K562 (cell line): ENCODE measurements at regions not wholly inside any gene's neighbourhood (a gene's known extent, or its start where the extent isn't known, plus 50 kb on each side); places are given as distances from the start of the nearest gene placed in this dataset.

Experiments
- ATAC-seq: fragments of 200-7000 bp; cut with Tn5 transposase; 3 replicates; pipeline ENCODE4 v1.9.1; 2020; ENCODE audit warnings: moderate library complexity
- BruUV-seq: library from RNA; stranded (reverse); fragments of 400-500 nt; replicated peaks from 2 replicates; lab custom pipeline; 2021; lab: Mats Ljungman, UMichigan
- CTCF ChIA-PET: fragments of 300-600 bp; formaldehyde crosslinking; extraction: SDS; loops from one replicate; lab custom pipeline; 2021; ENCODE audit warnings: low intra/inter-chr PET ratio; lab: Yijun Ruan, JAX
- POLR2A ChIA-PET: fragments of 300-600, 350-650 bp; sonication (Branson Sonifier 250); formaldehyde crosslinking; extraction: SDS; loops from one replicate; lab custom pipeline; 2021; ENCODE audit warnings: antibody characterized with exemption, inconsistent platforms; lab: Yijun Ruan, JAX
- DNase-seq, 4 experiments: peaks; one replicate each; pipeline versions ENCODE4 v3.0.0 to v3.0.0-alpha.2; 2011 to 2018; ENCODE audit warnings: low spot score in 3 of 4, mixed read lengths in 3 of 4; ENCODE audit errors: extremely low read depth in 1 of 4
- FAIRE-seq: peaks from 2 replicates; lab custom pipeline; 2011; peaks lifted over from hg19 to GRCh38; lab: Jason Lieb, UNC
- H2AFZ ChIP-seq: 2 replicates; pipeline ENCODE4 v1.6.0; 2011; ENCODE audit warnings: low read depth, low read length, control low read depth, inconsistent platforms
- H3K27ac ChIP-seq: fragments of 200-600 bp; 3 replicates; pipeline ENCODE4 v1.8.0; 2011; ENCODE audit warnings: low read depth, mild to moderate bottlenecking, control low read depth, inconsistent platforms, low read length, moderate library complexity, mixed read lengths; ENCODE audit errors: extremely low read depth
- H3K27me3 ChIP-seq, 2 experiments: fragments of 300-600 bp in 1 of 2; 2 replicates in 1 of 2; 3 replicates in 1 of 2; pipeline versions ENCODE4 v1.6.0 to v1.8.0; 2011; ENCODE audit warnings: inconsistent platforms in 2 of 2, low read length in 2 of 2, mild to moderate bottlenecking in 1 of 2, mixed read lengths in 1 of 2, moderate library complexity in 1 of 2; ENCODE audit not compliant: control insufficient read depth in 2 of 2, insufficient read depth in 2 of 2
- H3K36me3 ChIP-seq: fragments of 300-600 bp; 3 replicates; pipeline ENCODE4 v1.8.0; 2011; ENCODE audit warnings: mild to moderate bottlenecking, low read length, inconsistent platforms; ENCODE audit not compliant: control insufficient read depth, insufficient read depth
- H3K4me1 ChIP-seq, 2 experiments: fragments of 200-600 bp in 1 of 2; replicated peaks in 1 of 2; 2 replicates in 1 of 2; 3 replicates in 1 of 2; pipeline versions ENCODE4 v1.5.1 to v1.8.0; 2011; ENCODE audit warnings: inconsistent platforms in 2 of 2, low read length in 2 of 2, mild to moderate bottlenecking in 1 of 2, mixed read lengths in 1 of 2, moderate library complexity in 1 of 2; ENCODE audit not compliant: control insufficient read depth in 2 of 2, insufficient read depth in 2 of 2
- H3K4me2 ChIP-seq: 2 replicates; pipeline ENCODE4 v1.6.1; 2011; ENCODE audit warnings: low read length, control low read depth, inconsistent platforms, mixed read lengths; ENCODE audit not compliant: insufficient read depth
- H3K4me3 ChIP-seq: fragments of 200-600 bp; sonication (generic), shearing (Covaris generic); 2 replicates; pipeline ENCODE4 v1.5.1; 2016; ENCODE audit warnings: control low read depth, inconsistent platforms
- H3K79me2 ChIP-seq: fragments of 200-600 bp; 3 replicates; pipeline ENCODE4 v1.8.0; 2011; ENCODE audit warnings: low read length, inconsistent platforms; ENCODE audit not compliant: control insufficient read depth, insufficient read depth
- H3K9ac ChIP-seq, 2 experiments: 2 replicates each; pipeline versions ENCODE4 v1.6.0 to v1.6.1; 2011; ENCODE audit warnings: low read depth in 2 of 2, low read length in 2 of 2, control low read depth in 1 of 2, inconsistent platforms in 1 of 2, mild to moderate bottlenecking in 1 of 2, mixed read lengths in 1 of 2; ENCODE audit not compliant: insufficient read depth in 1 of 2
- H3K9me1 ChIP-seq: one replicate; pipeline ENCODE4 v1.6.0; 2011; ENCODE audit warnings: inconsistent platforms, mild to moderate bottlenecking, low read length, moderate library complexity; ENCODE audit not compliant: control insufficient read depth, insufficient read depth
- H3K9me3 ChIP-seq: replicated peaks from 2 replicates; pipeline ENCODE4 v1.5.1; 2011; ENCODE audit warnings: low read depth, low read length, inconsistent platforms; ENCODE audit not compliant: control insufficient read depth, insufficient read depth
- H4K20me1 ChIP-seq: replicated peaks from 2 replicates; pipeline ENCODE4 v1.6.1; 2011; ENCODE audit warnings: low read length, inconsistent platforms, mixed read lengths; ENCODE audit not compliant: control insufficient read depth, insufficient read depth
- HNRNPK ChIP-seq: fragments of 200-400 bp; formaldehyde crosslinking; IDR thresholded peaks from one replicate; pipeline ENCODE4 v1.6.1; 2018; ENCODE audit warnings: mild to moderate bottlenecking, low read depth, low read length; ENCODE audit not compliant: poor library complexity, severe bottlenecking
- NFE2 ChIP-seq: IDR thresholded peaks from 2 replicates; pipeline ENCODE4 v1.6.1; 2014; ENCODE audit warnings: antibody characterized with exemption, low read depth
- NFRKB ChIP-seq: fragments of 450-650 bp; IDR thresholded peaks from 2 replicates; pipeline ENCODE4 v1.6.1; 2016; ENCODE audit warnings: low read depth
- PTBP1 ChIP-seq: fragments of 200-400 bp; formaldehyde crosslinking; IDR thresholded peaks from 2 replicates; pipeline ENCODE4 v1.6.1; 2017; ENCODE audit warnings: low read depth, low read length
- RAD21 ChIP-seq, 2 experiments: fragments of 250-450 bp in 1 of 2; fragments of 450-650 bp in 1 of 2; sonication (Bioruptor Pico) in 1 of 2; formaldehyde crosslinking in 1 of 2; IDR thresholded peaks in 1 of 2; conservative IDR thresholded peaks in 1 of 2; 2 replicates each; pipeline versions ENCODE4 v1.4.0 to v1.8.0; 2020 to 2022; ENCODE audit warnings: mild to moderate bottlenecking in 2 of 2, moderate library complexity in 1 of 2
- SREBF1 ChIP-seq: fragments of 150-350 bp; IDR thresholded peaks from 2 replicates; pipeline ENCODE4 v1.6.1; 2014; ENCODE audit warnings: antibody characterized with exemption, low read depth, low read length, borderline replicate concordance
- SRSF1 ChIP-seq: fragments of 200-400 bp; formaldehyde crosslinking; IDR thresholded peaks from 2 replicates; pipeline ENCODE4 v1.6.1; 2017; ENCODE audit warnings: mild to moderate bottlenecking, low read depth, low read length, moderate library complexity
- ZNF551 ChIP-seq: fragments of 250-450 bp; sonication (Bioruptor Pico); IDR thresholded peaks from 2 replicates; pipeline ENCODE4 v1.5.0; 2021; ENCODE audit warnings: mild to moderate bottlenecking, moderate library complexity
- ZNF589 ChIP-seq: fragments of 200-800 bp; sonication (Bioruptor generic); IDR thresholded peaks from 2 replicates; pipeline ENCODE4 v1.6.1; 2016; ENCODE audit warnings: low read depth, missing genetic modification characterization, missing compliant biosample characterization
- WGBS: fragments of 100-300 bp; shearing (Covaris generic); methylation state at CpG from one replicate; pipeline ENCODE4 v1.1.6; 2016; ENCODE audit warnings: low coverage, mixed read lengths; ENCODE audit not compliant: insufficient coverage; ENCODE audit errors: missing lambda C conversion rate; 5-methylcytosine and 5-hydroxymethylcytosine counted together
- in situ Hi-C: fragments of 300-500 bp; cut with MboI; formaldehyde crosslinking; loops from 4 replicates; pipeline ENCODE4 v1.15.0; 2018; ENCODE audit warnings: inconsistent platforms, mixed read lengths
- intact Hi-C: fragments of 100-400 bp; cut with micrococcal nuclease; formaldehyde crosslinking; loops from 2 replicates; pipeline ENCODE4 v1.14.2; 2022
- TF ChIP-seq, protein P1 (sequence below): fragments of 450-650 bp; IDR thresholded peaks from 2 replicates; pipeline ENCODE4 v1.6.1; 2017; ENCODE audit warnings: mild to moderate bottlenecking, moderate library complexity
- TF ChIP-seq, protein P2 (sequence below): fragments of 200-800 bp; sonication (Bioruptor generic); IDR thresholded peaks from 2 replicates; pipeline ENCODE4 v1.6.1; 2017; ENCODE audit warnings: missing genetic modification characterization, missing compliant biosample characterization
- TF ChIP-seq, protein P3 (sequence below): fragments of 450-650 bp; formaldehyde crosslinking; IDR thresholded peaks from 2 replicates; pipeline ENCODE4 v1.4.0; 2022; ENCODE audit warnings: missing genetic modification characterization
- TF ChIP-seq, protein P4 (sequence below): fragments of 250-450 bp; sonication (Bioruptor Pico); IDR thresholded peaks from 2 replicates; pipeline ENCODE4 v1.5.0; 2020; ENCODE audit warnings: mild to moderate bottlenecking, borderline replicate concordance
- TF ChIP-seq, protein P5 (sequence below): fragments of 250-450 bp; sonication (Bioruptor Pico); IDR thresholded peaks from 2 replicates; pipeline ENCODE4 v1.9.0; 2021; ENCODE audit warnings: mild to moderate bottlenecking, inconsistent platforms

DNA sequence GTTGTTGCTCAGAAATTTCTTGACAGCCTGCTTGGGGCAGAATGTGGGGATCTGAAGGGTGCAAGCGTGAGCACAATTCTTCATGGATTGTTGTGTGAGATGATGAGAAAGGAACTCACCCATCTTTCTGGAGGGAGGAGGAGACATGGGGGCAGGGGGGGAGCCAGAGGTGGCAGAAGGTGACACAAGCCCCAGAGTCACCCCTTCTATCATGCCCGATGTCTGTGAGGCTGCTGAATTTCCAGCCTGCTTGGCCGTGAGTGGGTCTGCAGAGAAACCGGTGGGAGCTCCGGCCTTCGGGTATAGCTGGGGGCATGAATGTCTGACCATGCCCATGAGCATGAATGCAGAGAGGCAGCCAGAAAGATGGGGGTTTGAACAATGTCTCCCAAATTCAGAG lies 870.7 kb downstream of the TBC1D22A start:
- no peak for DNase-seq
- no peak for FAIRE-seq
- BruUV-seq, result no TSS peak
- POLR2A ChIA-PET, result no interaction called here
- Histone ChIP-seq H3K79me2 (peaks cover 33% of the 10 kb centered on the region), H3K27ac (no peak overlapping the region), H4K20me1 (no peaks in the 10 kb centered on the region), H3K9me1 (no peaks in the 10 kb centered on the region), H2AFZ (no peak overlapping the region), H3K36me3 (peaks cover 43% of the 10 kb centered on the region), H3K4me2 (peak overlapping the region; percentile 99), H3K27me3 (no peaks in the 10 kb centered on the region), H3K4me1 (peaks cover 5 to 8% of the 10 kb centered on the region in 2 experiments; a peak in 4 of 5 replicates), H3K9me3 (peaks cover 3% of the 10 kb centered on the region; the same call in 1 of the 2 replicates), H3K9ac (peak overlapping the region; percentile 79 to 88; a peak in 3 of 4 replicates), H3K4me3 (peak overlapping the region; percentile 87)
- in situ Hi-C loops, result no loop called here
- CTCF ChIA-PET, result no interaction called here
- intact Hi-C loops, result no loop called here
- 75% methylated on average over 5 of the region's 6 CpGs for WGBS
- no peak for ATAC-seq
- no peak for TF ChIP-seq NFE2
- TF ChIP-seq, protein P1, sequence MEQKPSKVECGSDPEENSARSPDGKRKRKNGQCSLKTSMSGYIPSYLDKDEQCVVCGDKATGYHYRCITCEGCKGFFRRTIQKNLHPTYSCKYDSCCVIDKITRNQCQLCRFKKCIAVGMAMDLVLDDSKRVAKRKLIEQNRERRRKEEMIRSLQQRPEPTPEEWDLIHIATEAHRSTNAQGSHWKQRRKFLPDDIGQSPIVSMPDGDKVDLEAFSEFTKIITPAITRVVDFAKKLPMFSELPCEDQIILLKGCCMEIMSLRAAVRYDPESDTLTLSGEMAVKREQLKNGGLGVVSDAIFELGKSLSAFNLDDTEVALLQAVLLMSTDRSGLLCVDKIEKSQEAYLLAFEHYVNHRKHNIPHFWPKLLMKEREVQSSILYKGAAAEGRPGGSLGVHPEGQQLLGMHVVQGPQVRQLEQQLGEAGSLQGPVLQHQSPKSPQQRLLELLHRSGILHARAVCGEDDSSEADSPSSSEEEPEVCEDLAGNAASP, result no peak
- TF ChIP-seq, protein P2, sequence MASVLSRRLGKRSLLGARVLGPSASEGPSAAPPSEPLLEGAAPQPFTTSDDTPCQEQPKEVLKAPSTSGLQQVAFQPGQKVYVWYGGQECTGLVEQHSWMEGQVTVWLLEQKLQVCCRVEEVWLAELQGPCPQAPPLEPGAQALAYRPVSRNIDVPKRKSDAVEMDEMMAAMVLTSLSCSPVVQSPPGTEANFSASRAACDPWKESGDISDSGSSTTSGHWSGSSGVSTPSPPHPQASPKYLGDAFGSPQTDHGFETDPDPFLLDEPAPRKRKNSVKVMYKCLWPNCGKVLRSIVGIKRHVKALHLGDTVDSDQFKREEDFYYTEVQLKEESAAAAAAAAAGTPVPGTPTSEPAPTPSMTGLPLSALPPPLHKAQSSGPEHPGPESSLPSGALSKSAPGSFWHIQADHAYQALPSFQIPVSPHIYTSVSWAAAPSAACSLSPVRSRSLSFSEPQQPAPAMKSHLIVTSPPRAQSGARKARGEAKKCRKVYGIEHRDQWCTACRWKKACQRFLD (CRISPR knock-in tag), result no peak
- no peak for TF ChIP-seq HNRNPK
- TF ChIP-seq RAD21 (CRISPR knock-in tag; conservative IDR thresholded peaks at IDR 0.05 in 1 of 2, IDR thresholded peaks at IDR 0.05 in 1 of 2), result no peak
- TF ChIP-seq, protein P3, sequence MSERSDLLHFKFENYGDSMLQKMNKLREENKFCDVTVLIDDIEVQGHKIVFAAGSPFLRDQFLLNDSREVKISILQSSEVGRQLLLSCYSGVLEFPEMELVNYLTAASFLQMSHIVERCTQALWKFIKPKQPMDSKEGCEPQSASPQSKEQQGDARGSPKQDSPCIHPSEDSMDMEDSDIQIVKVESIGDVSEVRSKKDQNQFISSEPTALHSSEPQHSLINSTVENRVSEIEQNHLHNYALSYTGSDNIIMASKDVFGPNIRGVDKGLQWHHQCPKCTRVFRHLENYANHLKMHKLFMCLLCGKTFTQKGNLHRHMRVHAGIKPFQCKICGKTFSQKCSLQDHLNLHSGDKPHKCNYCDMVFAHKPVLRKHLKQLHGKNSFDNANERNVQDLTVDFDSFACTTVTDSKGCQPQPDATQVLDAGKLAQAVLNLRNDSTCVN (CRISPR knock-in tag), result no peak
- TF ChIP-seq NFRKB, result no peak
- no peak for TF ChIP-seq SRSF1
- no peak for TF ChIP-seq SREBF1
- TF ChIP-seq PTBP1, result no peak
- no peak for TF ChIP-seq ZNF551 (CRISPR knock-in tag)
- TF ChIP-seq, protein P4, sequence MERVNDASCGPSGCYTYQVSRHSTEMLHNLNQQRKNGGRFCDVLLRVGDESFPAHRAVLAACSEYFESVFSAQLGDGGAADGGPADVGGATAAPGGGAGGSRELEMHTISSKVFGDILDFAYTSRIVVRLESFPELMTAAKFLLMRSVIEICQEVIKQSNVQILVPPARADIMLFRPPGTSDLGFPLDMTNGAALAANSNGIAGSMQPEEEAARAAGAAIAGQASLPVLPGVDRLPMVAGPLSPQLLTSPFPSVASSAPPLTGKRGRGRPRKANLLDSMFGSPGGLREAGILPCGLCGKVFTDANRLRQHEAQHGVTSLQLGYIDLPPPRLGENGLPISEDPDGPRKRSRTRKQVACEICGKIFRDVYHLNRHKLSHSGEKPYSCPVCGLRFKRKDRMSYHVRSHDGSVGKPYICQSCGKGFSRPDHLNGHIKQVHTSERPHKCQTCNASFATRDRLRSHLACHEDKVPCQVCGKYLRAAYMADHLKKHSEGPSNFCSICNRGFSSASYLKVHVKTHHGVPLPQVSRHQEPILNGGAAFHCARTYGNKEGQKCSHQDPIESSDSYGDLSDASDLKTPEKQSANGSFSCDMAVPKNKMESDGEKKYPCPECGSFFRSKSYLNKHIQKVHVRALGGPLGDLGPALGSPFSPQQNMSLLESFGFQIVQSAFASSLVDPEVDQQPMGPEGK (CRISPR knock-in tag), result no peak
- TF ChIP-seq, protein P5, sequence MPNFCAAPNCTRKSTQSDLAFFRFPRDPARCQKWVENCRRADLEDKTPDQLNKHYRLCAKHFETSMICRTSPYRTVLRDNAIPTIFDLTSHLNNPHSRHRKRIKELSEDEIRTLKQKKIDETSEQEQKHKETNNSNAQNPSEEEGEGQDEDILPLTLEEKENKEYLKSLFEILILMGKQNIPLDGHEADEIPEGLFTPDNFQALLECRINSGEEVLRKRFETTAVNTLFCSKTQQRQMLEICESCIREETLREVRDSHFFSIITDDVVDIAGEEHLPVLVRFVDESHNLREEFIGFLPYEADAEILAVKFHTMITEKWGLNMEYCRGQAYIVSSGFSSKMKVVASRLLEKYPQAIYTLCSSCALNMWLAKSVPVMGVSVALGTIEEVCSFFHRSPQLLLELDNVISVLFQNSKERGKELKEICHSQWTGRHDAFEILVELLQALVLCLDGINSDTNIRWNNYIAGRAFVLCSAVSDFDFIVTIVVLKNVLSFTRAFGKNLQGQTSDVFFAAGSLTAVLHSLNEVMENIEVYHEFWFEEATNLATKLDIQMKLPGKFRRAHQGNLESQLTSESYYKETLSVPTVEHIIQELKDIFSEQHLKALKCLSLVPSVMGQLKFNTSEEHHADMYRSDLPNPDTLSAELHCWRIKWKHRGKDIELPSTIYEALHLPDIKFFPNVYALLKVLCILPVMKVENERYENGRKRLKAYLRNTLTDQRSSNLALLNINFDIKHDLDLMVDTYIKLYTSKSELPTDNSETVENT (CRISPR knock-in tag), result no peak
- TF ChIP-seq ZNF589 (CRISPR knock-in tag), result no peak
